Stomach (tissue), 8 donors: ENCODE measurements at regions not wholly inside any gene's neighbourhood (a gene's known extent, or its start where the extent isn't known, plus 50 kb on each side); places are given as distances from the start of the nearest gene placed in this dataset.

Experiments
- DNase-seq, 2 donors: peaks; one replicate each; pipeline versions ENCODE4 v3.0.0 to v3.0.0-alpha.2; 2013 to 2019
- H3K27ac ChIP-seq, 5 donors: fragments of 200-600 bp in 4 of 5; sonication (generic) in 4 of 5; one replicate each; pipeline ENCODE4 v1.5.1; 2013 to 2019; ENCODE audit warnings: mild to moderate bottlenecking in 1 of 5, moderate library complexity in 1 of 5
- H3K27me3 ChIP-seq, 3 donors: fragments of 200-600 bp; sonication (generic); one replicate each; pipeline ENCODE4 v1.5.1; 2017 to 2019; ENCODE audit warnings: mixed run types in 1 of 3
- H3K36me3 ChIP-seq, 4 donors: fragments of 200-600 bp; sonication (generic); 1 replicate in 3 of 4; 2 replicates in 1 of 4; pipeline ENCODE4 v1.5.1; 2016 to 2019
- H3K4me1 ChIP-seq, 4 donors: fragments of 200-600 bp; sonication (generic); one replicate each; pipeline ENCODE4 v1.5.1; 2016 to 2019
- H3K4me3 ChIP-seq, 4 donors: fragments of 200-600 bp; sonication (generic) in 3 of 4; one replicate each; pipeline ENCODE4 v1.5.1; 2016 to 2019; ENCODE audit warnings: mild to moderate bottlenecking in 1 of 4
- H3K9me3 ChIP-seq, 4 donors: fragments of 200-600 bp; sonication (generic); one replicate each; pipeline ENCODE4 v1.5.1; 2016 to 2019
- CTCF ChIP-seq, 7 experiments: fragments of 450-650 bp in 4 of 7; fragments of 200-600 bp in 3 of 7; sonication (generic) in 3 of 7; IDR thresholded peaks; one replicate each; pipeline ENCODE4 v1.5.1; 2016 to 2019; ENCODE audit warnings: antibody characterized with exemption in 7 of 7, control low read depth in 2 of 7, mild to moderate bottlenecking in 1 of 7
- EP300 ChIP-seq: sonication (generic); formaldehyde crosslinking; IDR thresholded peaks from one replicate; pipeline ENCODE4 v1.6.1; 2017; ENCODE audit warnings: antibody characterized with exemption
- POLR2A ChIP-seq, 4 donors: fragments of 450-650 bp; IDR thresholded peaks; one replicate each; pipeline ENCODE4 v1.6.1; 2016; ENCODE audit warnings: antibody characterized with exemption in 4 of 4, control low read depth in 2 of 4, mild to moderate bottlenecking in 1 of 4, moderate library complexity in 1 of 4
- POLR2AphosphoS5 ChIP-seq, 3 donors: sonication (generic); formaldehyde crosslinking; IDR thresholded peaks; one replicate each; pipeline ENCODE4 v1.6.1; 2016; ENCODE audit warnings: antibody characterized with exemption in 3 of 3
- WGBS, 5 donors: extraction: QIAGEN DNeasy Blood & Tissue Kit in 3 of 5; methylation state at CpG; one replicate each; pipeline versions ENCODE4 v1.1.5 to v1.1.7; 2013 to 2018; 5-methylcytosine and 5-hydroxymethylcytosine counted together
- intact Hi-C: fragments of 100-400 bp; cut with DNase I; formaldehyde crosslinking; loops from one replicate; pipeline ENCODE4 v1.15.1; 2023; ENCODE audit warnings: low total_unique reads
- donor health status: healthy with polysubstance abuse.
- donor health status: Bipolar disorder and iron deficiency.
- donor health status: healthy.

DNA sequence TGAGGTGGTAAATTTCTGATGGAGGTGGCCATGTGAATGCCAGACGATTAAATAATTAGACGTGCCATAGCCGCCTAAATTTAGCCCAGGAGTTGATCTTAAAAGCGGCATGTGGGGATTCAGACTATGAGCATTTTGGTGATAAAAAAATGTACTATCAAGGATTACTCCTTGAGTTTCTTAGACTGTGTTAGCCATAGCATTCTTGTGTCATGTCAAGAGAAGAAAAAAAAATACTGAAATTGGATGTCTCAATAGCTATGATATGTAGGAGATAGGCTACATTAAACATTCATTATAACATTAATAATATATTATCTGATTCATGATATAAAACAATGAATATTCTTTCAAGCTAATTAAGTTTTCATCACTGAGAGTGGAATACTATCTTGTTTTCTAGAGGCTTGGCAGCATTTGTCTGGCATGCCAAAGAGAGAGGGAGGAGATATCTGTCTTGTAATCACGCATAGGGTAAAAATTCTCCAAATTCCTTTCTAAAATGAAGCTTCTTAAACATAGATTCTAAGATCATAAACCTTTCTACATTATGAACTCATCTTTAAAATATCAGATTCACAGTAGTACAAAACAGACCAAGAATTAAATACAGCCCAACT is 727.0 kb downstream of the C12orf50 start:
- no peak for DNase-seq
- Histone ChIP-seq H3K4me1 (no peaks in the 10 kb centered on the region), H3K9me3 (no peaks in the 10 kb centered on the region), H3K27ac (no peak overlapping the region), H3K27me3 (no peaks in the 10 kb centered on the region), H3K36me3 (no peaks in the 10 kb centered on the region), H3K4me3 (no peak overlapping the region)
- intact Hi-C loops, result no loop called here
- WGBS, 5 donors, result 88 to 95% (median 93%) methylated on average over 5 of the region's 5 CpGs
- TF ChIP-seq POLR2A (IDR thresholded peaks at IDR 0.05), result no peak
- TF ChIP-seq EP300, result no peak
- no peak for TF ChIP-seq CTCF (IDR thresholded peaks at IDR 0.05)
- no peak for TF ChIP-seq POLR2AphosphoS5 (IDR thresholded peaks at IDR 0.05)

GRCh38 chr12:87290505-87290904 is 738.7 kb downstream of the C12orf50 start:
- intact Hi-C loops, result no loop called here
- Histone ChIP-seq H3K36me3 (no peaks in the 10 kb centered on the region), H3K4me3 (no peak overlapping the region), H3K4me1 (no peaks in the 10 kb centered on the region), H3K9me3 (peaks cover 0 to 5% (median 1%) of the 10 kb centered on the region in 4 donors), H3K27ac (no peak overlapping the region), H3K27me3 (no peaks in the 10 kb centered on the region)
- TF ChIP-seq POLR2AphosphoS5 (IDR thresholded peaks at IDR 0.05), result no peak
- no peak for TF ChIP-seq EP300
- no peak for TF ChIP-seq POLR2A (IDR thresholded peaks at IDR 0.05)
- no peak for TF ChIP-seq CTCF (IDR thresholded peaks at IDR 0.05)
- DNase-seq, result no peak

- no peak overlapping the region for H3K4me3 ChIP-seq
- no peaks in the 10 kb centered on the region for H3K27me3 ChIP-seq
- intact Hi-C loops, result no loop called here
- H3K9me3 ChIP-seq, result peaks cover 0 to 11% (median 0%) of the 10 kb centered on the region in 4 donors
- H3K27ac ChIP-seq, result no peak overlapping the region
- no peaks in the 10 kb centered on the region for H3K36me3 ChIP-seq
- no peaks in the 10 kb centered on the region for H3K4me1 ChIP-seq
- TF ChIP-seq POLR2A (IDR thresholded peaks at IDR 0.05), result no peak
- DNase-seq, result no peak
Observed at GRCh38 chr12:87283886-87284285, 745.3 kb downstream of the C12orf50 start.

DNA sequence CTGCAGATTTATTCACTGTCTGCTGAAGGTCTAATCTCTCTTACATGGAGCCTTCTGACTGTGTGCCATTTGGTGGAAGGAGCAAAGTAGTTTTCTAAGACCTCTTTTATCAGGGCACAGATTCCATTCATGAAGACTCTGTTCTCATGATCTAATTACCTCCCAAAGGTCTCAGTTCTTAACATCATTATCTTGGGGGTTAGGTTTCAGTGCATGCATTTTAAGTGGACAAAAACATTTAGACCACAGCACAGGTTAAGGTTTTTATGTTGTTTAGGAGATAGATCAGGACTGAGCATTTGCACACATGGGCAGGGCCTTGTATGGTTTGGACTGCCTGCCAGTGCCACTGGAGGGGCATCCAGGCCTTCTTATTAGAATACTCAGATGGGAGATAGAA is 746.1 kb downstream of the C12orf50 start:
- TF ChIP-seq EP300 (no peak), POLR2AphosphoS5 (IDR thresholded peaks at IDR 0.05) (no peak), POLR2A (IDR thresholded peaks at IDR 0.05) (no peak), CTCF (IDR thresholded peaks at IDR 0.05) (no peak)
- H3K27ac ChIP-seq, result no peak overlapping the region
- H3K4me3 ChIP-seq, result no peak overlapping the region
- H3K36me3 ChIP-seq, result no peaks in the 10 kb centered on the region
- H3K27me3 ChIP-seq, result no peaks in the 10 kb centered on the region
- intact Hi-C loops, result no loop called here
- peaks cover 0 to 11% (median 0%) of the 10 kb centered on the region in 4 donors for H3K9me3 ChIP-seq
- DNase-seq, result no peak
- no peaks in the 10 kb centered on the region for H3K4me1 ChIP-seq

DNA sequence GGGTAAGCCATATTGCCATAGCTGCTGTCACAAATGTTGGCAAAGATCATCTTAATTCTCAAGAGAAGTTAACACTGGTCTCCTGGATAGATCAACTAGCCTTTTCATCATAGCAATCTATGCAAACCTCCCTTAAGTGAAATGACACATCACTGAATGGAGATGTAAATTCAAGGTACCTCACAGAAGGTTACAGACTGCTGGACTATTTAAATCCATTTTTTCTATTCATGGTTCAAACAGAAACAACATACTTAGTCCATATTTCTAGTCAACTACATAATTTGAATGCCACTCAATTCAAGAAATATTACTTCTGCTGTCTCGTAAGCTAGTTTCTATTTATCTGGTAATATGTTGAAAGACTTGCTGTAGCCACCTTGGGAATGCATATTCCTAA is 748.3 kb downstream of the C12orf50 start:
- Histone ChIP-seq H3K27me3 (no peaks in the 10 kb centered on the region), H3K9me3 (peaks cover 0 to 11% (median 0%) of the 10 kb centered on the region in 4 donors), H3K36me3 (no peaks in the 10 kb centered on the region), H3K4me1 (no peaks in the 10 kb centered on the region), H3K27ac (no peak overlapping the region), H3K4me3 (no peak overlapping the region)
- WGBS, 5 donors, result 84 to 98% (median 92%) methylated on average over 1 of the region's 1 CpG
- intact Hi-C loops, result no loop called here
- TF ChIP-seq POLR2AphosphoS5 (IDR thresholded peaks at IDR 0.05), result no peak
- DNase-seq, result no peak
